Spleen (tissue), 11 donors: ENCODE measurements at regions not wholly inside any gene's neighbourhood (a gene's known extent, or its start where the extent isn't known, plus 50 kb on each side); places are given as distances from the start of the nearest gene placed in this dataset.

Source experiments
- DNase-seq: peaks from one replicate; pipeline ENCODE4 v3.0.0-alpha.2; 2020
- H3K27ac ChIP-seq, 8 donors: fragments of 200-600 bp; sonication (generic) in 7 of 8; 1 replicate in 4 of 8; 2 replicates in 4 of 8; pipeline versions ENCODE4 v1.5.0 to v1.8.0; 2016 to 2021; ENCODE audit warnings: inconsistent platforms in 4 of 8, mild to moderate bottlenecking in 4 of 8, moderate library complexity in 1 of 8
- H3K27me3 ChIP-seq, 7 donors: fragments of 200-600 bp; sonication (generic) in 6 of 7; replicated peaks in 1 of 7; 1 replicate in 4 of 7; 2 replicates in 3 of 7; pipeline versions ENCODE4 v1.5.0 to v1.8.0; 2016 to 2021; ENCODE audit warnings: inconsistent platforms in 3 of 7, mild to moderate bottlenecking in 1 of 7
- H3K36me3 ChIP-seq, 6 donors: fragments of 200-600 bp; sonication (generic) in 5 of 6; 1 replicate in 4 of 6; 2 replicates in 2 of 6; pipeline versions ENCODE4 v1.5.0 to v1.8.0; 2016 to 2021; ENCODE audit warnings: inconsistent platforms in 2 of 6
- H3K4me1 ChIP-seq, 6 donors: fragments of 200-600 bp; sonication (generic) in 5 of 6; 1 replicate in 3 of 6; 2 replicates in 3 of 6; pipeline versions ENCODE4 v1.5.0 to v1.8.0; 2016 to 2021; ENCODE audit warnings: inconsistent platforms in 3 of 6
- H3K4me3 ChIP-seq, 8 donors: fragments of 200-600 bp; sonication (generic) in 7 of 8; 1 replicate in 4 of 8; 2 replicates in 4 of 8; pipeline versions ENCODE4 v1.5.0 to v1.8.0; 2016 to 2021; ENCODE audit warnings: inconsistent platforms in 4 of 8, mild to moderate bottlenecking in 4 of 8, moderate library complexity in 2 of 8
- H3K9me3 ChIP-seq, 8 donors: fragments of 200-600 bp; sonication (generic) in 7 of 8; 1 replicate in 4 of 8; 2 replicates in 4 of 8; pipeline versions ENCODE4 v1.5.0 to v1.8.0; 2016 to 2021; ENCODE audit warnings: inconsistent platforms in 4 of 8
- POLR2A ChIP-seq, 3 donors: fragments of 450-650 bp; IDR thresholded peaks; one replicate each; pipeline ENCODE4 v1.5.1; 2017; ENCODE audit warnings: antibody characterized with exemption in 3 of 3, mild to moderate bottlenecking in 1 of 3
- POLR2AphosphoS5 ChIP-seq, 3 donors: sonication (generic); formaldehyde crosslinking; IDR thresholded peaks; one replicate each; pipeline ENCODE4 v1.5.1; 2017; ENCODE audit warnings: antibody characterized with exemption in 3 of 3
- WGBS, 5 donors: extraction: QIAGEN DNeasy Blood & Tissue Kit in 3 of 5; methylation state at CpG; one replicate each; pipeline versions ENCODE4 v1.1.5 to v1.1.7; 2013 to 2018; 5-methylcytosine and 5-hydroxymethylcytosine counted together
- intact Hi-C: fragments of 100-400 bp; cut with DNase I; formaldehyde crosslinking; loops from one replicate; pipeline ENCODE4 v1.15.0; 2023; ENCODE audit warnings: low total_unique reads
- TF ChIP-seq, protein P1 (sequence below), 11 experiments: fragments of 200-600 bp in 7 of 11; fragments of 450-650 bp in 4 of 11; sonication (generic) in 4 of 11; IDR thresholded peaks in 8 of 11; conservative IDR thresholded peaks in 3 of 11; 1 replicate in 7 of 11; 2 replicates in 4 of 11; pipeline versions ENCODE4 v1.4.0 to v1.8.0; 2016 to 2021; ENCODE audit warnings: antibody characterized with exemption in 11 of 11, inconsistent platforms in 4 of 11, mild to moderate bottlenecking in 1 of 11
- donor health status: healthy with polysubstance abuse.
- donor health status: DM: no; HTN: no; CAD: no; lungs with moderate emphysema.
- donor health status: DM: no; HTN: no; CAD: no.
- donor health status: Bipolar disorder and iron deficiency.
- donor health status: healthy.
- donor health status: DM: no; HTN: no; CAD: no.
- donor health status: DM: yes; HTN: yes; CAD: no.

DNA sequence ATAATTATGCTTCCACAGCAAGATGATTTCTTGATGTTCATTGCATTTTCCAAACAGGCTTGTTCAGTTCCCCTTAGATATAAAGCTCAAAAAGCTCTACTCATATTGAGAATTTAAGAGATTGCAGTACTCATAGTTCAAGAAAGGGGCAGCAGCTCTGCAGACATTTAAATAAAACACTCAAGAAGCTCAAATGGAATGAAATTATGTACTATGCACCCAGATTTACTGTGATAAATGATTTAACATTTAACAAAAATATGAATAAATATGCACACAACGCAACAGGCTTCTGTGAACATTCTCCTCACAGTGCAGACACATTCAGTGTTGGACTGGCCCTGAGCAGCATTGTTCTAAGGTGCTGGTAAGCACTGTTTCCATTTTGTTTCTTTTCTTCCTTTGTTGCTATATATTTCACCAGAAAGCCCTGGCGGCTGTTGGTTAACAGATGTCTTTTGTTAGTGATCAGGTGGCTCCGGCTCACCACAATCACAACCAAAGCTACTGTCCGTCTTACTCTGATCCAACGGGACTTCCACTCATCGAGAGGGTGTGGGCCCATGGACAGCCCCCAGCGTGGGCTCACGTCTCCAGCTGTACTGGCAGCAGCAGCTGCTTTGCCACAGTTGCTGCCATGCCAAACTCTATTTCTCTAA lies 1440.3 kb downstream of the NCAM2 start:
- Histone ChIP-seq H3K4me3 (no peak overlapping the region), H3K36me3 (no peaks in the 10 kb centered on the region), H3K27me3 (no peaks in the 10 kb centered on the region), H3K9me3 (peaks cover 0 to 6% (median 0%) of the 10 kb centered on the region in 8 donors), H3K27ac (peak overlapping the region in 1 of 8 donors; percentile 13), H3K4me1 (no peaks in the 10 kb centered on the region)
- WGBS, 5 donors: 44 to 70% (median 67%) methylated on average over 8 of the region's 8 CpGs
- no peak for DNase-seq
- intact Hi-C loops: no loop called here
- TF ChIP-seq, protein P1, sequence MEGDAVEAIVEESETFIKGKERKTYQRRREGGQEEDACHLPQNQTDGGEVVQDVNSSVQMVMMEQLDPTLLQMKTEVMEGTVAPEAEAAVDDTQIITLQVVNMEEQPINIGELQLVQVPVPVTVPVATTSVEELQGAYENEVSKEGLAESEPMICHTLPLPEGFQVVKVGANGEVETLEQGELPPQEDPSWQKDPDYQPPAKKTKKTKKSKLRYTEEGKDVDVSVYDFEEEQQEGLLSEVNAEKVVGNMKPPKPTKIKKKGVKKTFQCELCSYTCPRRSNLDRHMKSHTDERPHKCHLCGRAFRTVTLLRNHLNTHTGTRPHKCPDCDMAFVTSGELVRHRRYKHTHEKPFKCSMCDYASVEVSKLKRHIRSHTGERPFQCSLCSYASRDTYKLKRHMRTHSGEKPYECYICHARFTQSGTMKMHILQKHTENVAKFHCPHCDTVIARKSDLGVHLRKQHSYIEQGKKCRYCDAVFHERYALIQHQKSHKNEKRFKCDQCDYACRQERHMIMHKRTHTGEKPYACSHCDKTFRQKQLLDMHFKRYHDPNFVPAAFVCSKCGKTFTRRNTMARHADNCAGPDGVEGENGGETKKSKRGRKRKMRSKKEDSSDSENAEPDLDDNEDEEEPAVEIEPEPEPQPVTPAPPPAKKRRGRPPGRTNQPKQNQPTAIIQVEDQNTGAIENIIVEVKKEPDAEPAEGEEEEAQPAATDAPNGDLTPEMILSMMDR (IDR thresholded peaks at IDR 0.05 in 8 of 11, conservative IDR thresholded peaks at IDR 0.05 in 3 of 11): no peak
- TF ChIP-seq POLR2A (IDR thresholded peaks at IDR 0.05): no peak
- no peak for TF ChIP-seq POLR2AphosphoS5 (IDR thresholded peaks at IDR 0.05)

DNA sequence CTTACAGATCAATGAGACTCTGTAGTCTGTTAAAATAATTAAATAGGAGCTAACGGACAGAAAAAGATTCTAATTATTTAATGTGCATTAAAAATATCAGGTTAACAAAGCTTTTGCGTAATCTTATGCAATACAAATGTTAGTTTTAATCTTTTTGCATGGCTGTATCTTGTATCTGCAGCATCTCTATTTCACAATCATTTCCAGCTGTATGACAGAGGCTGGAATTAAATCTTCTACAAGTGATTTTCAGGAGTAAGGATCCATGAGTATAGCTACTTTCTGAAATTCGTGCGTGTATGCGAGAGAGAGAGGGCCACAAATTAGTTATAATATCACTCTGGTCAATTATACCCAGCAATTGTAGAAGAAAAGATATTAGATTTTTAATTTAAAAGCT lies 1446.8 kb downstream of the NCAM2 start:
- 68 to 75% (median 71%) methylated on average over 5 of the region's 5 CpGs for WGBS, 5 donors
- H3K27me3 ChIP-seq: no peaks in the 10 kb centered on the region
- H3K4me1 ChIP-seq: no peaks in the 10 kb centered on the region
- no peak overlapping the region for H3K4me3 ChIP-seq
- TF ChIP-seq, protein P1 (IDR thresholded peaks at IDR 0.05 in 8 of 11, conservative IDR thresholded peaks at IDR 0.05 in 3 of 11): no peak
- TF ChIP-seq POLR2A (IDR thresholded peaks at IDR 0.05) (no peak), POLR2AphosphoS5 (IDR thresholded peaks at IDR 0.05) (no peak)
- H3K9me3 ChIP-seq: peaks cover 0 to 12% (median 0%) of the 10 kb centered on the region in 8 donors
- H3K27ac ChIP-seq: no peak overlapping the region
- intact Hi-C loops: no loop called here
- DNase-seq: no peak
- no peaks in the 10 kb centered on the region for H3K36me3 ChIP-seq

- intact Hi-C loops: no loop called here
- H3K36me3 ChIP-seq: no peaks in the 10 kb centered on the region
- TF ChIP-seq, protein P1 (IDR thresholded peaks at IDR 0.05 in 8 of 11, conservative IDR thresholded peaks at IDR 0.05 in 3 of 11): no peak
- TF ChIP-seq POLR2A (IDR thresholded peaks at IDR 0.05): no peak
- no peak for TF ChIP-seq POLR2AphosphoS5 (IDR thresholded peaks at IDR 0.05)
- H3K27me3 ChIP-seq: no peaks in the 10 kb centered on the region
- no peak for DNase-seq
- 82 to 91% (median 83%) methylated on average over 1 of the region's 1 CpG for WGBS, 5 donors
- H3K27ac ChIP-seq: no peak overlapping the region
- H3K4me1 ChIP-seq: no peaks in the 10 kb centered on the region
- peaks cover 0 to 12% (median 0%) of the 10 kb centered on the region in 8 donors for H3K9me3 ChIP-seq
- H3K4me3 ChIP-seq: no peak overlapping the region
Measured at GRCh38 chr21:22450507-22450906, 1452.3 kb downstream of the NCAM2 start.

GRCh38 chr21:22456241-22456640 lies 1458.0 kb downstream of the NCAM2 start:
- Histone ChIP-seq H3K27ac (no peak overlapping the region), H3K36me3 (no peaks in the 10 kb centered on the region), H3K9me3 (peaks cover 0 to 1% (median 0%) of the 10 kb centered on the region in 8 donors), H3K4me3 (no peak overlapping the region), H3K4me1 (no peaks in the 10 kb centered on the region), H3K27me3 (no peaks in the 10 kb centered on the region)
- WGBS, 5 donors: 53 to 75% (median 67%) methylated on average over 2 of the region's 2 CpGs
- no peak for DNase-seq
- intact Hi-C loops: no loop called here
- no peak for TF ChIP-seq POLR2A (IDR thresholded peaks at IDR 0.05)
- TF ChIP-seq, protein P1 (IDR thresholded peaks at IDR 0.05 in 8 of 11, conservative IDR thresholded peaks at IDR 0.05 in 3 of 11): no peak
- TF ChIP-seq POLR2AphosphoS5 (IDR thresholded peaks at IDR 0.05): no peak
